Sigmoid colon (tissue), 3 donors: ENCODE measurements at regions not wholly inside any gene's neighbourhood (a gene's known extent, or its start where the extent isn't known, plus 50 kb on each side); places are given as distances from the start of the nearest gene placed in this dataset.

Experiments used
- POLR2A ChIP-seq, 2 donors: fragments of 450-650 bp; IDR thresholded peaks; one replicate each; pipeline ENCODE4 v1.6.1; 2016; ENCODE audit warnings: antibody characterized with exemption in 2 of 2, mild to moderate bottlenecking in 2 of 2, moderate library complexity in 2 of 2
- TF ChIP-seq, protein P1 (sequence below), 4 experiments: fragments of 450-650 bp in 3 of 4; fragments of 200-600 bp in 1 of 4; IDR thresholded peaks; one replicate each; pipeline ENCODE4 v1.5.1; 2016 to 2019; ENCODE audit warnings: antibody characterized with exemption in 4 of 4, mild to moderate bottlenecking in 3 of 4, moderate library complexity in 2 of 4

DNA sequence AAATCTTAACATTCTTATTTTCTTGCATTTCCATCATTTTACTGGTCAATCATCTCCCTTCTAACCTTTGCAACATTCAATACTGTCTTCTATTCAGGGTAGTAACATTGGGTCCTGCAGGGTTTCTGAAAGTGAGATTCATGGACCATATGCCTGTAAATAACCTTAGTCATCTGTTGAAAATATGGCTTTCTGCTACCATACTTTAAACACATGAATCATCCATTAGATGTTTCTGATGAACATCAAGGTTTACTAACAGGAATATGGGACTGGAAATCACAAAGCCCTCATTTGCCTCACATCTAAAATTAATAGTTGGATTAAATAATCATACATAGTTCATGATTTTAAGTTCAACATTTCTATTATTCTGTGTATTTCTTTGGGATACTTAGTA lies 475.9 kb upstream of the MARCKS start:
- TF ChIP-seq, protein P1, sequence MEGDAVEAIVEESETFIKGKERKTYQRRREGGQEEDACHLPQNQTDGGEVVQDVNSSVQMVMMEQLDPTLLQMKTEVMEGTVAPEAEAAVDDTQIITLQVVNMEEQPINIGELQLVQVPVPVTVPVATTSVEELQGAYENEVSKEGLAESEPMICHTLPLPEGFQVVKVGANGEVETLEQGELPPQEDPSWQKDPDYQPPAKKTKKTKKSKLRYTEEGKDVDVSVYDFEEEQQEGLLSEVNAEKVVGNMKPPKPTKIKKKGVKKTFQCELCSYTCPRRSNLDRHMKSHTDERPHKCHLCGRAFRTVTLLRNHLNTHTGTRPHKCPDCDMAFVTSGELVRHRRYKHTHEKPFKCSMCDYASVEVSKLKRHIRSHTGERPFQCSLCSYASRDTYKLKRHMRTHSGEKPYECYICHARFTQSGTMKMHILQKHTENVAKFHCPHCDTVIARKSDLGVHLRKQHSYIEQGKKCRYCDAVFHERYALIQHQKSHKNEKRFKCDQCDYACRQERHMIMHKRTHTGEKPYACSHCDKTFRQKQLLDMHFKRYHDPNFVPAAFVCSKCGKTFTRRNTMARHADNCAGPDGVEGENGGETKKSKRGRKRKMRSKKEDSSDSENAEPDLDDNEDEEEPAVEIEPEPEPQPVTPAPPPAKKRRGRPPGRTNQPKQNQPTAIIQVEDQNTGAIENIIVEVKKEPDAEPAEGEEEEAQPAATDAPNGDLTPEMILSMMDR (IDR thresholded peaks at IDR 0.05), result no peak
- TF ChIP-seq POLR2A (IDR thresholded peaks at IDR 0.05), result no peak
